ENCODE measurements at regions not wholly inside any gene's neighbourhood (a gene's known extent, or its start where the extent isn't known, plus 50 kb on each side); places are given as distances from the start of the nearest gene placed in this dataset.

DNA sequence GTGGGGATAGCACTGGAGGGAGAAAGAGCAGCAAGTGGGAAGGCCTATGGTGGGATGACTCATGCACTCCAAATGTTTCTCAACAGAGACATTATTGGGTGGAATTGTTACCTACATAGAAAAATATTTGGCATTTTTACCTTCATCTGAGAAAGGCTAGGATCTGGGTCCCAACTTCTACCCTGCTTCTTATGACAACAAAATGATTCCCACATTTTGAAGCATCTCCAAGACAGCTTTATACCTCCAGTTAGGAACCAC is 908.9 kb upstream of the GYPC start:
- TF ChIP-seq, protein P1, sequence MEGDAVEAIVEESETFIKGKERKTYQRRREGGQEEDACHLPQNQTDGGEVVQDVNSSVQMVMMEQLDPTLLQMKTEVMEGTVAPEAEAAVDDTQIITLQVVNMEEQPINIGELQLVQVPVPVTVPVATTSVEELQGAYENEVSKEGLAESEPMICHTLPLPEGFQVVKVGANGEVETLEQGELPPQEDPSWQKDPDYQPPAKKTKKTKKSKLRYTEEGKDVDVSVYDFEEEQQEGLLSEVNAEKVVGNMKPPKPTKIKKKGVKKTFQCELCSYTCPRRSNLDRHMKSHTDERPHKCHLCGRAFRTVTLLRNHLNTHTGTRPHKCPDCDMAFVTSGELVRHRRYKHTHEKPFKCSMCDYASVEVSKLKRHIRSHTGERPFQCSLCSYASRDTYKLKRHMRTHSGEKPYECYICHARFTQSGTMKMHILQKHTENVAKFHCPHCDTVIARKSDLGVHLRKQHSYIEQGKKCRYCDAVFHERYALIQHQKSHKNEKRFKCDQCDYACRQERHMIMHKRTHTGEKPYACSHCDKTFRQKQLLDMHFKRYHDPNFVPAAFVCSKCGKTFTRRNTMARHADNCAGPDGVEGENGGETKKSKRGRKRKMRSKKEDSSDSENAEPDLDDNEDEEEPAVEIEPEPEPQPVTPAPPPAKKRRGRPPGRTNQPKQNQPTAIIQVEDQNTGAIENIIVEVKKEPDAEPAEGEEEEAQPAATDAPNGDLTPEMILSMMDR (IDR thresholded peaks at IDR 0.05) = no peak
- TF ChIP-seq POLR2AphosphoS5 (IDR thresholded peaks at IDR 0.05; ENCODE audit: insufficient read depth in 1 of 2, low read depth in 1 of 2) = no peak
